Testis (tissue), 2 donors: ENCODE measurements at regions not wholly inside any gene's neighbourhood (a gene's known extent, or its start where the extent isn't known, plus 50 kb on each side); places are given as distances from the start of the nearest gene placed in this dataset.
"Not testable (repeated sequence)": the region's sequence is repeated elsewhere in the genome, so short reads cannot be mapped to it uniquely, and the experiment has no call there.

Experiments used
- DNase-seq: peaks from one replicate; pipeline ENCODE4 v3.0.0-alpha.2; 2019
- H3K27ac ChIP-seq, 2 donors: fragments of 200-600 bp; sonication (generic); one replicate each; pipeline ENCODE4 v1.5.1; 2019
- H3K27me3 ChIP-seq: fragments of 200-600 bp; sonication (generic); one replicate; pipeline ENCODE4 v1.5.1; 2019
- H3K36me3 ChIP-seq: fragments of 200-600 bp; sonication (generic); one replicate; pipeline ENCODE4 v1.5.1; 2017; ENCODE audit warnings: low read depth; ENCODE audit errors: missing control alignments
- H3K4me1 ChIP-seq: fragments of 200-600 bp; sonication (generic); one replicate; pipeline ENCODE4 v1.5.1; 2019
- H3K4me3 ChIP-seq, 2 donors: fragments of 200-600 bp; sonication (generic); one replicate each; pipeline ENCODE4 v1.5.1; 2017 to 2019
- H3K9me3 ChIP-seq: fragments of 200-600 bp; sonication (generic); one replicate; pipeline ENCODE4 v1.5.1; 2017
- CTCF ChIP-seq, 3 experiments: fragments of 450-650 bp in 2 of 3; fragments of 200-600 bp in 1 of 3; sonication (generic) in 1 of 3; IDR thresholded peaks; one replicate each; pipeline ENCODE4 v1.5.1; 2016 to 2019; ENCODE audit warnings: antibody characterized with exemption in 3 of 3, mild to moderate bottlenecking in 2 of 3, moderate library complexity in 1 of 3
- POLR2A ChIP-seq: fragments of 450-650 bp; IDR thresholded peaks from one replicate; pipeline ENCODE4 v1.6.1; 2017; ENCODE audit warnings: antibody characterized with exemption, mild to moderate bottlenecking, moderate library complexity
- WGBS, 2 donors: methylation state at CpG; one replicate each; pipeline ENCODE4 v1.1.5; 2018; 5-methylcytosine and 5-hydroxymethylcytosine counted together
- intact Hi-C: fragments of 100-400 bp; cut with DNase I; formaldehyde crosslinking; loops from one replicate; pipeline ENCODE4 v1.15.1; 2023; ENCODE audit warnings: low total_unique reads

- TF ChIP-seq CTCF (IDR thresholded peaks at IDR 0.05) (no peak), POLR2A (no peak)
- no peaks in the 10 kb centered on the region for H3K4me1 ChIP-seq
- H3K9me3 ChIP-seq = no peaks in the 10 kb centered on the region
- no peaks in the 10 kb centered on the region for H3K36me3 ChIP-seq
- H3K27ac ChIP-seq = no peak overlapping the region
- 82 to 93% methylated on average over 4 of the region's 4 CpGs for WGBS, 2 donors
- H3K4me3 ChIP-seq = no peak overlapping the region
- no peaks in the 10 kb centered on the region for H3K27me3 ChIP-seq
- no peak for DNase-seq
- intact Hi-C loops = no loop called here
These were observed 752.8 kb downstream of the CD109 start for GRCh38 chr6:74448850-74449249.

GRCh38 chr6:74447013-74447412, 751.0 kb downstream of the CD109 start:
- no peak for DNase-seq
- Histone ChIP-seq H3K36me3 (no peaks in the 10 kb centered on the region), H3K4me3 (no peak overlapping the region), H3K9me3 (no peaks in the 10 kb centered on the region), H3K27me3 (no peaks in the 10 kb centered on the region), H3K27ac (no peak overlapping the region), H3K4me1 (no peaks in the 10 kb centered on the region)
- TF ChIP-seq CTCF (IDR thresholded peaks at IDR 0.05) (no peak), POLR2A (no peak)
- intact Hi-C loops = no loop called here
- WGBS, 2 donors = 77 to 78% methylated on average over 5 of the region's 5 CpGs

- H3K36me3 ChIP-seq = no peaks in the 10 kb centered on the region
- H3K27me3 ChIP-seq = no peaks in the 10 kb centered on the region
- TF ChIP-seq POLR2A (no peak), CTCF (IDR thresholded peaks at IDR 0.05) (no peak)
- no peaks in the 10 kb centered on the region for H3K9me3 ChIP-seq
- 41 to 67% methylated on average over 1 of the region's 1 CpG for WGBS, 2 donors
- no peaks in the 10 kb centered on the region for H3K4me1 ChIP-seq
- intact Hi-C loops = no loop called here
- no peak overlapping the region for H3K27ac ChIP-seq
- no peak for DNase-seq
- H3K4me3 ChIP-seq = no peak overlapping the region
These were observed 743.3 kb downstream of the CD109 start for GRCh38 chr6:74439123-74439811.

GRCh38 chr6:74438395-74438794, 742.4 kb downstream of the CD109 start:
- DNase-seq, H3K4me3 ChIP-seq, H3K4me1 ChIP-seq, intact Hi-C loops, H3K36me3 ChIP-seq, H3K27me3 ChIP-seq, H3K27ac ChIP-seq, H3K9me3 ChIP-seq: not testable (repeated sequence)
- 88 to 100% methylated on average over 1 of the region's 1 CpG for WGBS, 2 donors

- TF ChIP-seq POLR2A (no peak), CTCF (IDR thresholded peaks at IDR 0.05) (no peak)
- H3K4me1 ChIP-seq = no peaks in the 10 kb centered on the region
- H3K27me3 ChIP-seq = no peaks in the 10 kb centered on the region
- intact Hi-C loops = no loop called here
- no peaks in the 10 kb centered on the region for H3K9me3 ChIP-seq
- no peak for DNase-seq
- H3K27ac ChIP-seq = no peak overlapping the region
- no peak overlapping the region for H3K4me3 ChIP-seq
- H3K36me3 ChIP-seq = no peaks in the 10 kb centered on the region
These were observed 738.2 kb downstream of the CD109 start for GRCh38 chr6:74434171-74434570.
